ENCODE measurements at regions not wholly inside any gene's neighbourhood (a gene's known extent, or its start where the extent isn't known, plus 50 kb on each side); places are given as distances from the start of the nearest gene placed in this dataset.
A peak's percentile ranks its signal among the peaks of the same experiment; 100 is the strongest.

- Mint-ChIP-seq H3K27me3 (ENCODE audit: low read depth, unreplicated experiment) (peaks cover 2% of the 10 kb centered on the region), H3K36me3 (ENCODE audit: low read depth, unreplicated experiment) (peaks cover 21% of the 10 kb centered on the region), H3K27ac (ENCODE audit: unreplicated experiment) (no peak overlapping the region), H3K4me1 (ENCODE audit: low read depth, unreplicated experiment) (peaks cover 23% of the 10 kb centered on the region), H3K9me3 (ENCODE audit: unreplicated experiment) (peaks cover 19% of the 10 kb centered on the region), H3K4me3 (ENCODE audit: unreplicated experiment) (no peak overlapping the region)
- H3K27me3 ChIP-seq (ENCODE audit: insufficient read depth, low read length): no peaks in the 10 kb centered on the region
- H3K36me3 ChIP-seq (ENCODE audit: insufficient read depth, low read length): peaks cover 28% of the 10 kb centered on the region
- no peak for TF ChIP-seq EZH2 (IDR thresholded peaks at IDR 0.05; ENCODE audit: insufficient read depth, low read length)
- TF ChIP-seq CTCF (IDR thresholded peaks at IDR 0.05; ENCODE audit: insufficient read depth, low read depth, low read length): no peak
- H3K4me3 ChIP-seq (ENCODE audit: insufficient read depth, low read depth, low read length): no peak overlapping the region
- no peak for FAIRE-seq
- H3K9me3 ChIP-seq (ENCODE audit: insufficient read depth, low read depth, low read length): peaks cover 3% of the 10 kb centered on the region
- DNase-seq (ENCODE audit: low read depth): no peak
- H3K4me1 ChIP-seq (ENCODE audit: insufficient read depth, low read length): peaks cover 7% of the 10 kb centered on the region
- no peak overlapping the region for H3K27ac ChIP-seq (ENCODE audit: low read depth, low read length)
- no peak overlapping the region for H2AFZ ChIP-seq (ENCODE audit: low read depth, low read length)
- peaks cover 50% of the 10 kb centered on the region for H3K79me2 ChIP-seq (ENCODE audit: insufficient read depth, low read length)
- H3K4me2 ChIP-seq (ENCODE audit: low read length): no peak overlapping the region
- peaks cover 87% of the 10 kb centered on the region for H4K20me1 ChIP-seq (ENCODE audit: insufficient read depth, low read length)
- H3K9ac ChIP-seq (ENCODE audit: low read length): no peak overlapping the region
Observed at GRCh38 chr14:101019541-101019940, 116.0 kb upstream of the RTL1 start.

- H4K20me1 ChIP-seq (ENCODE audit: insufficient read depth, low read length): peaks cover 88% of the 10 kb centered on the region
- TF ChIP-seq EZH2 (IDR thresholded peaks at IDR 0.05; ENCODE audit: insufficient read depth, low read length): no peak
- no peak for TF ChIP-seq CTCF (IDR thresholded peaks at IDR 0.05; ENCODE audit: insufficient read depth, low read depth, low read length)
- H3K36me3 Mint-ChIP-seq (ENCODE audit: low read depth, unreplicated experiment): peaks cover 24% of the 10 kb centered on the region
- H3K27ac Mint-ChIP-seq (ENCODE audit: unreplicated experiment): peak overlapping the region; percentile 28
- peaks cover 20% of the 10 kb centered on the region for H3K9me3 Mint-ChIP-seq (ENCODE audit: unreplicated experiment)
- no peak overlapping the region for H3K4me2 ChIP-seq (ENCODE audit: low read length)
- H3K36me3 ChIP-seq (ENCODE audit: insufficient read depth, low read length): peaks cover 34% of the 10 kb centered on the region
- peaks cover 56% of the 10 kb centered on the region for H3K79me2 ChIP-seq (ENCODE audit: insufficient read depth, low read length)
- no peak overlapping the region for H3K27ac ChIP-seq (ENCODE audit: low read depth, low read length)
- peaks cover 7% of the 10 kb centered on the region for H3K4me1 ChIP-seq (ENCODE audit: insufficient read depth, low read length)
- peaks cover 23% of the 10 kb centered on the region for H3K4me1 Mint-ChIP-seq (ENCODE audit: low read depth, unreplicated experiment)
- peaks cover 2% of the 10 kb centered on the region for H3K27me3 Mint-ChIP-seq (ENCODE audit: low read depth, unreplicated experiment)
- no peak overlapping the region for H3K4me3 ChIP-seq (ENCODE audit: insufficient read depth, low read depth, low read length)
- no peaks in the 10 kb centered on the region for H3K27me3 ChIP-seq (ENCODE audit: insufficient read depth, low read length)
- DNase-seq (ENCODE audit: low read depth) (no peak), FAIRE-seq (no peak)
- peaks cover 3% of the 10 kb centered on the region for H3K9me3 ChIP-seq (ENCODE audit: insufficient read depth, low read depth, low read length)
- no peak overlapping the region for H3K4me3 Mint-ChIP-seq (ENCODE audit: unreplicated experiment)
- no peak overlapping the region for H3K9ac ChIP-seq (ENCODE audit: low read length)
- no peak overlapping the region for H2AFZ ChIP-seq (ENCODE audit: low read depth, low read length)
Observed at GRCh38 chr14:101019990-101020710, 116.6 kb upstream of the RTL1 start.

GRCh38 chr14:101020834-101021370, 117.4 kb upstream of the RTL1 start:
- peaks cover 3% of the 10 kb centered on the region for H3K9me3 ChIP-seq (ENCODE audit: insufficient read depth, low read depth, low read length)
- TF ChIP-seq EZH2 (IDR thresholded peaks at IDR 0.05; ENCODE audit: insufficient read depth, low read length) (no peak), CTCF (IDR thresholded peaks at IDR 0.05; ENCODE audit: insufficient read depth, low read depth, low read length) (no peak)
- H3K79me2 ChIP-seq (ENCODE audit: insufficient read depth, low read length): peaks cover 59% of the 10 kb centered on the region
- H3K4me1 ChIP-seq (ENCODE audit: insufficient read depth, low read length): peaks cover 7% of the 10 kb centered on the region
- DNase-seq (ENCODE audit: low read depth): no peak
- Mint-ChIP-seq H3K36me3 (ENCODE audit: low read depth, unreplicated experiment) (peaks cover 31% of the 10 kb centered on the region), H3K4me1 (ENCODE audit: low read depth, unreplicated experiment) (peaks cover 23% of the 10 kb centered on the region), H3K9me3 (ENCODE audit: unreplicated experiment) (peaks cover 20% of the 10 kb centered on the region), H3K4me3 (ENCODE audit: unreplicated experiment) (no peak overlapping the region), H3K27ac (ENCODE audit: unreplicated experiment) (no peak overlapping the region), H3K27me3 (ENCODE audit: low read depth, unreplicated experiment) (peaks cover 2% of the 10 kb centered on the region)
- H3K27ac ChIP-seq (ENCODE audit: low read depth, low read length): no peak overlapping the region
- H3K36me3 ChIP-seq (ENCODE audit: insufficient read depth, low read length): peaks cover 39% of the 10 kb centered on the region
- H3K4me3 ChIP-seq (ENCODE audit: insufficient read depth, low read depth, low read length): no peak overlapping the region
- H2AFZ ChIP-seq (ENCODE audit: low read depth, low read length): no peak overlapping the region
- peaks cover 93% of the 10 kb centered on the region for H4K20me1 ChIP-seq (ENCODE audit: insufficient read depth, low read length)
- H3K4me2 ChIP-seq (ENCODE audit: low read length): no peak overlapping the region
- H3K9ac ChIP-seq (ENCODE audit: low read length): no peak overlapping the region
- FAIRE-seq: no peak
- H3K27me3 ChIP-seq (ENCODE audit: insufficient read depth, low read length): no peaks in the 10 kb centered on the region

Measured in astrocyte (in vitro differentiated cells and primary cell).